ENCODE measurements at regions not wholly inside any gene's neighbourhood (a gene's known extent, or its start where the extent isn't known, plus 50 kb on each side); places are given as distances from the start of the nearest gene placed in this dataset.

- peak; percentile 21 for DNase-seq
These were observed 889.4 kb upstream of the SEMA6A start for GRCh38 chr5:117463881-117464570.

GRCh38 chr5:117461966-117462365 lies 887.3 kb upstream of the SEMA6A start:
- DNase-seq: no peak

GRCh38 chr5:117461403-117461802 lies 886.8 kb upstream of the SEMA6A start:
- DNase-seq: no peak

- DNase-seq: no peak
These were observed 883.0 kb upstream of the SEMA6A start for GRCh38 chr5:117457656-117458055.

GRCh38 chr5:117456866-117457470 lies 882.3 kb upstream of the SEMA6A start:
- DNase-seq: no peak

GRCh38 chr5:117455236-117456233 lies 880.9 kb upstream of the SEMA6A start:
- DNase-seq: peak; percentile 25

- DNase-seq: peak; percentile 70
These were observed 880.1 kb upstream of the SEMA6A start for GRCh38 chr5:117454716-117455212.

- no peak for DNase-seq
These were observed 862.2 kb upstream of the SEMA6A start for GRCh38 chr5:117436846-117437245.

GRCh38 chr5:117435203-117435602 lies 860.6 kb upstream of the SEMA6A start:
- DNase-seq: no peak

GRCh38 chr5:117434254-117434653 lies 859.6 kb upstream of the SEMA6A start:
- no peak for DNase-seq

- no peak for DNase-seq
These were observed 859.2 kb upstream of the SEMA6A start for GRCh38 chr5:117433818-117434217.

- no peak for DNase-seq
These were observed 856.5 kb upstream of the SEMA6A start for GRCh38 chr5:117431091-117431490.

GRCh38 chr5:117425163-117425562 lies 850.5 kb upstream of the SEMA6A start:
- no peak for DNase-seq

GRCh38 chr5:117424559-117424958 lies 849.9 kb upstream of the SEMA6A start:
- no peak for DNase-seq

GRCh38 chr5:117417501-117417900 lies 842.9 kb upstream of the SEMA6A start:
- DNase-seq: no peak

- DNase-seq: no peak
These were observed 840.3 kb upstream of the SEMA6A start for GRCh38 chr5:117414926-117415325.

GRCh38 chr5:117411701-117412100 lies 837.1 kb upstream of the SEMA6A start:
- no peak for DNase-seq

GRCh38 chr5:117405197-117405596 lies 830.6 kb upstream of the SEMA6A start:
- no peak for DNase-seq

GRCh38 chr5:117394506-117395157 lies 820.0 kb upstream of the SEMA6A start:
- DNase-seq: no peak

- DNase-seq: no peak
These were observed 818.5 kb upstream of the SEMA6A start for GRCh38 chr5:117393125-117393524.

GRCh38 chr5:117380316-117380715 lies 805.7 kb upstream of the SEMA6A start:
- DNase-seq: no peak

- DNase-seq: no peak
These were observed 804.9 kb upstream of the SEMA6A start for GRCh38 chr5:117379521-117379920.

- no peak for DNase-seq
These were observed 802.1 kb upstream of the SEMA6A start for GRCh38 chr5:117376748-117377147.

Measured in retina (tissue), 1 donor.